C4-2B (cell line): ENCODE measurements at regions not wholly inside any gene's neighbourhood (a gene's known extent, or its start where the extent isn't known, plus 50 kb on each side); places are given as distances from the start of the nearest gene placed in this dataset.

Source experiments
- CTCF ChIP-seq: fragments of 450-650 bp; conservative IDR thresholded peaks from 2 replicates; pipeline ENCODE4 v1.5.1; 2017; ENCODE audit warnings: mild to moderate bottlenecking
- ZFX ChIP-seq: fragments of 450-650 bp; IDR thresholded peaks from 2 replicates; pipeline ENCODE4 v1.6.1; 2017

DNA sequence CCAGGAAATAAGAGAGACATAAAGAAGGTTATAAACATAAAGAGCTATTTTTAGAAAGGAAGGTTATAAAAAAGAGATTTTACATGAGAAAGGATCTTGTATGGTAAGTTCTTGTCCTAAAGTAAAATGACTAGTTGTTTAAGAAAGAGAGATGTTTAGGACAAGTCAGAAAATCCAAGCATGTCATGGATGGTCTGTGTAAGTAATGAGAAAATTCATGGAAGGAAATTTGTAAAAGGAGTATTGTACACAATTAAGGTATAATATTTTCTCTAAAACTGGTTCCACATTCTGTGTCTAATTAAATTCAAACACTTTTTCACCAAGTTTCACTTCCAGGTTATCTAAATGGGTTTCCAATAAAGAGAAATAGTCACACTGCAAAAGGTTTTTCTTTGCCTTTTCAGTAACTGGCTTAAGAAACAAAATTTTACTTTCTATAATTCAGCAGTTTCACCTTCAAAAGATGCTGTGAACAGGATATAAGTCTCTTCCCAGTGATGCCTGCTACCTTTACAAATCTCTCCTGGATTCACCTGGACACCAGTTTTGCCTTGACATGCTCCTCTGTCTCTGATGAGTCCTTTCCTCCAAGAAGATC lies 455.7 kb downstream of the ZIC1 start:
- TF ChIP-seq CTCF (no peak), ZFX (no peak)
